Esophagus muscularis mucosa (tissue), 4 donors: ENCODE measurements at regions not wholly inside any gene's neighbourhood (a gene's known extent, or its start where the extent isn't known, plus 50 kb on each side); places are given as distances from the start of the nearest gene placed in this dataset.

ENCODE experiments used
- CTCF ChIP-seq, 3 experiments: fragments of 200-600 bp in 2 of 3; fragments of 450-650 bp in 1 of 3; sonication (generic) in 2 of 3; IDR thresholded peaks; one replicate each; pipeline ENCODE4 v1.5.1; 2017 to 2019; ENCODE audit warnings: antibody characterized with exemption in 3 of 3, mild to moderate bottlenecking in 2 of 3, moderate library complexity in 1 of 3
- EP300 ChIP-seq: sonication (generic); formaldehyde crosslinking; IDR thresholded peaks from one replicate; pipeline ENCODE4 v1.6.1; 2017; ENCODE audit warnings: antibody characterized with exemption
- POLR2A ChIP-seq: fragments of 450-650 bp; IDR thresholded peaks from one replicate; pipeline ENCODE4 v1.6.1; 2017; ENCODE audit warnings: antibody characterized with exemption, moderate library complexity, mild to moderate bottlenecking, low read depth
- POLR2AphosphoS5 ChIP-seq, 2 donors: sonication (generic); formaldehyde crosslinking; IDR thresholded peaks; one replicate each; pipeline ENCODE4 v1.6.1; 2017; ENCODE audit warnings: antibody characterized with exemption in 2 of 2

- no peak for TF ChIP-seq POLR2AphosphoS5 (IDR thresholded peaks at IDR 0.05)
- TF ChIP-seq POLR2A, result no peak
- no peak for TF ChIP-seq CTCF (IDR thresholded peaks at IDR 0.05)
- no peak for TF ChIP-seq EP300
Observed at GRCh38 chr4:137267024-137267423, 265.3 kb downstream of the PCDH18 start.
